ENCODE measurements at regions not wholly inside any gene's neighbourhood (a gene's known extent, or its start where the extent isn't known, plus 50 kb on each side); places are given as distances from the start of the nearest gene placed in this dataset.

GRCh38 chr6:119865466-119866350, 516.1 kb upstream of the MAN1A1 start:
- peaks cover 0 to 8% (median 0%) of the 10 kb centered on the region in 4 donors for H3K9me3 ChIP-seq
- no peaks in the 10 kb centered on the region for H3K4me1 ChIP-seq
- WGBS, 2 donors, result 90 to 92% methylated on average over 3 of the region's 3 CpGs
- no peak for DNase-seq
- intact Hi-C loops (cut with DNase I), result no loop called here
- no peak overlapping the region for H3K4me3 ChIP-seq
- H3K27me3 ChIP-seq, result no peaks in the 10 kb centered on the region
- TF ChIP-seq EP300 (IDR thresholded peaks at IDR 0.05), result no peak
- TF ChIP-seq POLR2AphosphoS5 (IDR thresholded peaks at IDR 0.05), result no peak
- TF ChIP-seq POLR2A (IDR thresholded peaks at IDR 0.05), result no peak
- no peak for TF ChIP-seq CTCF (IDR thresholded peaks at IDR 0.05)
- no peak overlapping the region for H3K27ac ChIP-seq
- no peaks in the 10 kb centered on the region for H3K36me3 ChIP-seq

- H3K27ac ChIP-seq, result no peak overlapping the region
- WGBS, 2 donors, result 95 to 99% methylated on average over 1 of the region's 1 CpG
- no peaks in the 10 kb centered on the region for H3K27me3 ChIP-seq
- no peaks in the 10 kb centered on the region for H3K4me1 ChIP-seq
- intact Hi-C loops (cut with DNase I), result no loop called here
- H3K9me3 ChIP-seq, result peaks cover 0 to 8% (median 0%) of the 10 kb centered on the region in 4 donors
- TF ChIP-seq POLR2A (IDR thresholded peaks at IDR 0.05) (no peak), EP300 (IDR thresholded peaks at IDR 0.05) (no peak), POLR2AphosphoS5 (IDR thresholded peaks at IDR 0.05) (no peak), CTCF (IDR thresholded peaks at IDR 0.05) (no peak)
- no peaks in the 10 kb centered on the region for H3K36me3 ChIP-seq
- H3K4me3 ChIP-seq, result no peak overlapping the region
- DNase-seq, result no peak
Measured at GRCh38 chr6:119862719-119863118, 513.2 kb upstream of the MAN1A1 start.

DNA sequence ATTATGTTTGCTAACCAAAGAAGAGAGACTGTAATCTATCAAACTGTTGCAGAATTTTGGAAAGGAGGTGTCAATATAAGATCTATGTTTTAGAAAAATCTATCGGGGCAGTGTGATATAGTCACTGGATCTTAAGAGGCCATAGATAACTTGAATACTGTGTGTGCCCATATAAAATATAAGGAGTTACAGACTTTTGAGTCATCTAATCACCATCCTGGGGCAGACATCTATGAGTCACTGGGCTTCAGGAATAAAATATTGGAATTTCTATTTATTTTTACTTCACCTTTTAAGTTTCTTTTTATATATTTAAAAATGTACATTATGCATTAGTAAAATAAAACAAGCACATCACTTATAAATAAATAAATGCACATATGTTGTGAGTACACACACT, 509.3 kb upstream of the MAN1A1 start:
- Histone ChIP-seq H3K27me3 (no peaks in the 10 kb centered on the region), H3K4me3 (no peak overlapping the region), H3K4me1 (no peaks in the 10 kb centered on the region), H3K9me3 (no peaks in the 10 kb centered on the region), H3K27ac (no peak overlapping the region), H3K36me3 (no peaks in the 10 kb centered on the region)
- no peak for TF ChIP-seq EP300 (IDR thresholded peaks at IDR 0.05)
- no peak for TF ChIP-seq CTCF (IDR thresholded peaks at IDR 0.05)
- TF ChIP-seq POLR2AphosphoS5 (IDR thresholded peaks at IDR 0.05), result no peak
- TF ChIP-seq POLR2A (IDR thresholded peaks at IDR 0.05), result no peak
- 95 to 97% methylated on average over 1 of the region's 1 CpG for WGBS, 2 donors
- intact Hi-C loops (cut with DNase I), result no loop called here
- DNase-seq, result no peak

DNA sequence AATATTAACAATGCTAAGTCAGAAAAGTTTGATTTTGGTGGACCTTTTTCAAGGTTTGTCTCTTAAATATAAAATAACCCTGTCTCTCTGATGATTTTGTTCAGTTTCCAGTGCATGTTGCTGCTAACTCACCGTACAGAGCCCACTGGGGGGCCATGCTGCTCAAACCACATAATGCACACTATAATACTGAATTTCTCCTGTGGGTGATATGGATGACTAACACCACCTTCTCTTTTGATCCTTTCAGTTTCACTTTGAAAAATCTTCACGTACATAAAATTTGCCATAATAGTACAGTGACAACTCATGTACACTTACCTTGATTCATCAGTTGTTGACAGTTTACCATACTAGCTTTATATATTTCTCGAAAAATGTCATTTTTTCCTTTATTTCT, 506.6 kb upstream of the MAN1A1 start:
- DNase-seq, result no peak
- TF ChIP-seq POLR2A (IDR thresholded peaks at IDR 0.05) (no peak), EP300 (IDR thresholded peaks at IDR 0.05) (no peak), CTCF (IDR thresholded peaks at IDR 0.05) (no peak), POLR2AphosphoS5 (IDR thresholded peaks at IDR 0.05) (no peak)
- Histone ChIP-seq H3K36me3 (no peaks in the 10 kb centered on the region), H3K9me3 (no peaks in the 10 kb centered on the region), H3K27ac (no peak overlapping the region), H3K4me1 (no peaks in the 10 kb centered on the region), H3K27me3 (no peaks in the 10 kb centered on the region), H3K4me3 (no peak overlapping the region)
- WGBS, 2 donors, result 55 to 56% methylated on average over 3 of the region's 3 CpGs
- intact Hi-C loops (cut with DNase I), result no loop called here

Data from sigmoid colon (tissue), 6 donors.